ENCODE measurements at regions not wholly inside any gene's neighbourhood (a gene's known extent, or its start where the extent isn't known, plus 50 kb on each side); places are given as distances from the start of the nearest gene placed in this dataset.

DNA sequence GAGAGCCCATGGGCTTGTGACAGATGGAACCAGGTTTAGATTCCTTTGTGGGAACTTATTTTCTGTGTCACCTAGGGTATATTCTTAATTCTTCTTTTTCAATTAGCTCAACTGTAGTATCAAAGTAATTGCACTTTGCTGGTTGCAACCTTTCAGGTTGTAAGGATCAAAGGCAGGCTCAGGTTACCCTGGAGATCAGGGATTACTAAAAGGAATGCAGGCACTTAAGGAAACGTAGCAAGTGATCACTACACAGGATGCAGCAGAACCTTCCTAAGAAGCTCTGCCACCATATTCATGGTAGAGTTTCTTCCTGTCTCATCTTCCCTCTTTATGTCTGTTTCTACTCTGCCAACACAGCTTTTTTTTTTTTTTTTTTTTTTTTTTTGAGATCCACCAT lies 133.2 kb upstream of the JAG1 start:
- no peaks in the 10 kb centered on the region for H3K36me3 ChIP-seq (replicated peaks)

DNA sequence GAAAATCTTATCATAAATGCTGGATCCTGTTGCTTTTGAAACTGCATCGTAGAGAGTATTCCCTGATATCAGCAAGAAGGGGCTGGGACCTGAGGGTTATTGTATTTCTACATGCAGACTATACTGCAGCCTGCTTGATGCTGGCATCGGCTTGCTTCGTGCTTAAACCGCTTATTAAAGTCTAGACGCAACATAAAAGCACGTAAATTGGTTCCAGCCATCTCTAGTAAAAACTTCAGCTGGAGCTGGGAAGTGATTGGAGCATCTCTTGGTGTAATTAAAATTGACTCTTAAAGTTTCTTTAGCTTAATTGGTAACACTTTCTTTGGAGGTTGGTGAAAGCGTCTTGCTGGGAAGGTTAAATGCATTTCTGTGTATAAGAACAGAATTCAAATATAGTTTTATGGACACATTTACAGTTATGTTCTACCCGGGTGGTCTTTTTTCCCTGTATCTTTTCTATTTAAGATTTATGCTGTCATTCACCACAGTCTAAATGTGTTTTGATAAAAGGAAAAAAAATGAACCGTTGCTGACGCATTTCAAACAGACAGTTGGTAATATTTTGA lies 139.0 kb upstream of the JAG1 start:
- TF ChIP-seq, protein P1, sequence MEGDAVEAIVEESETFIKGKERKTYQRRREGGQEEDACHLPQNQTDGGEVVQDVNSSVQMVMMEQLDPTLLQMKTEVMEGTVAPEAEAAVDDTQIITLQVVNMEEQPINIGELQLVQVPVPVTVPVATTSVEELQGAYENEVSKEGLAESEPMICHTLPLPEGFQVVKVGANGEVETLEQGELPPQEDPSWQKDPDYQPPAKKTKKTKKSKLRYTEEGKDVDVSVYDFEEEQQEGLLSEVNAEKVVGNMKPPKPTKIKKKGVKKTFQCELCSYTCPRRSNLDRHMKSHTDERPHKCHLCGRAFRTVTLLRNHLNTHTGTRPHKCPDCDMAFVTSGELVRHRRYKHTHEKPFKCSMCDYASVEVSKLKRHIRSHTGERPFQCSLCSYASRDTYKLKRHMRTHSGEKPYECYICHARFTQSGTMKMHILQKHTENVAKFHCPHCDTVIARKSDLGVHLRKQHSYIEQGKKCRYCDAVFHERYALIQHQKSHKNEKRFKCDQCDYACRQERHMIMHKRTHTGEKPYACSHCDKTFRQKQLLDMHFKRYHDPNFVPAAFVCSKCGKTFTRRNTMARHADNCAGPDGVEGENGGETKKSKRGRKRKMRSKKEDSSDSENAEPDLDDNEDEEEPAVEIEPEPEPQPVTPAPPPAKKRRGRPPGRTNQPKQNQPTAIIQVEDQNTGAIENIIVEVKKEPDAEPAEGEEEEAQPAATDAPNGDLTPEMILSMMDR (IDR thresholded peaks at IDR 0.05; ENCODE audit: low read depth, low read length, missing control alignments), result no peak
- Histone ChIP-seq H3K27ac (no peak overlapping the region), H3K4me3 (ENCODE audit: low read depth, low read length) (no peak overlapping the region), H3K36me3 (replicated peaks) (no peaks in the 10 kb centered on the region), H3K27me3 (replicated peaks) (no peaks in the 10 kb centered on the region)
- no peak for DNase-seq
- in situ Hi-C loops (cut with HindIII; ENCODE audit: low pct_ligation_motif_present, low sequenced_read_pairs), result no loop called here

More for the DNA sequence above, 133.2 kb upstream of the JAG1 start:
- TF ChIP-seq, protein P1 (IDR thresholded peaks at IDR 0.05; ENCODE audit: low read depth, low read length, missing control alignments), result no peak
- no peak overlapping the region for H3K27ac ChIP-seq
- H3K4me3 ChIP-seq (ENCODE audit: low read depth, low read length), result no peak overlapping the region
- no peak for DNase-seq
- H3K27me3 ChIP-seq (replicated peaks), result no peaks in the 10 kb centered on the region
- in situ Hi-C loops (cut with HindIII; ENCODE audit: low pct_ligation_motif_present, low sequenced_read_pairs), result no loop called here

DNA sequence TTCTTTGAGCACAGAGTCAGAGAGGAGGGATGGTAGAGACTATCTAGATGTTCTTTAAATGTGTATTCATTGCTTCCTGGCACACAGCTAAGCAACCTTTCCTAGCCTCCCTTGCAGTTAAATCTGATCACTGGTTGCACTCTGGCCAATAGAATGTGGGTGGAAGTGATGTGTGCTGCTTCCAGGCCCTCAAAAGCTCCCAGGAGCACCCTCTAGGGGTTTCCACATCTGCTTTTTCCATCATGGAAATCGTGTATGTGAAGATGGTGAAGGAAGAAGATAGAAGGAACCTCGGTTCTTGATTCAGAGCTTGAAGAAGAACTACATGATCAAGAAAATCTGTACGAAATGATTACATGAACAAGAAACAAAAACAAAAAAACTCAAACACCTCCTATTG lies 149.8 kb upstream of the JAG1 start:
- in situ Hi-C loops (cut with HindIII; ENCODE audit: low pct_ligation_motif_present, low sequenced_read_pairs), result no loop called here
- Histone ChIP-seq H3K27ac (no peak overlapping the region), H3K4me3 (ENCODE audit: low read depth, low read length) (no peak overlapping the region), H3K27me3 (replicated peaks) (no peaks in the 10 kb centered on the region), H3K36me3 (replicated peaks) (no peaks in the 10 kb centered on the region)
- TF ChIP-seq, protein P1 (IDR thresholded peaks at IDR 0.05; ENCODE audit: low read depth, low read length, missing control alignments), result no peak
- DNase-seq, result no peak

DNA sequence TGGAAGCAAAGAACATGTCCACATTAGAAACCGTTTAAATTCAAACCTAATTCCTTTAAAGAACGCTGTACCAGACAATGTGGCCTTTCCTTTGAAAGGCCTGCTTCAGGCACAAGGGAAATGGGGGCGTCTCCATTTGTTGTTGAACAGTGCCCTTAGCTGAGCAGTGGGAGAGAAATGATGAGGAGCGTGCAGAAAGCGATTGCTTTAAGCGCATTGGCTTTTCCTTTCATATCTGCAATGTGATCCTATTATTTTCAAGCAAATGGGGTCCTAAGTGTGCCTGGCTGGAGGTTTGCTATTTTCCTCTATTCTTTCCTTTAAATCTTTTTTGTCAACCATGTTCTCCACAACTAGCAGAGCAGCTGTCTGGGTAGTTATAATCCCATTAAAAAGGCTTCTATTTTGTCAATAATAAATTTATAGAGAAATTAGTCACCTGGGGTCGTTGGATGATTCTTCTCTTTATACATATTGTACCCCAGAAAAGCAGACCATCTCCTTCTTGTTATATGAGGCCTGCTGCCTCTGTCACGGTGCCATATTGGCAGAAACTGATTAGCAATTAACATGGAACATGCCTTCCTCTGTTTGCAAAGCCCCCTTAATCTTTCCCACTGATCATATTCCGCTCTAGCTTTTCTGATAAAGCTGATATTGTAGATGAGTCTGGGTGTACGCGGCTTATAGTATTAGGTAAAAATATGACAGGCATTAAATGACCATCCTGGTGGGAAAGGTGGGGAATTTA lies 151.1 kb upstream of the JAG1 start:
- Histone ChIP-seq H3K36me3 (replicated peaks) (no peaks in the 10 kb centered on the region), H3K27ac (no peak overlapping the region), H3K4me3 (ENCODE audit: low read depth, low read length) (no peak overlapping the region), H3K27me3 (replicated peaks) (no peaks in the 10 kb centered on the region)
- TF ChIP-seq, protein P1 (IDR thresholded peaks at IDR 0.05; ENCODE audit: low read depth, low read length, missing control alignments), result no peak
- in situ Hi-C loops (cut with HindIII; ENCODE audit: low pct_ligation_motif_present, low sequenced_read_pairs), result no loop called here
- no peak for DNase-seq

DNA sequence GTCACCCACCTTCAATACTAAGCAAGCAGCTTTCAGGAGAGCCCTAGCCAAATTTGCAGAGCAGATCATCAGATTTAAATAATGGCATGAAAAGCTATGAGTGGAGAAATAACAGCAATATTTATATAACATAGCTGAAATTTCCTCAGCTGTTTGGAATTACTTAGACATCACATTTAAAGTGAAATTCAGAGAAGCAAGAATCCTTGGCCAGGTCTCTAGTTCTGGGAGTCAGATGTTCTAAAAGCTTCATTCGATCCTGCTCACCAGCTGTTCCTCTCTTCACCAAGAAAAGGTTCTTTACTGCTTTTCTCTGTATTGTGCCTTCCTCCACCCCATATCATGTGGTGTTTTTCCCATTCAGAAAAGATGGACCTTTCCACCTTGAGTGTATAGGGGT lies 152.3 kb upstream of the JAG1 start:
- in situ Hi-C loops (cut with HindIII; ENCODE audit: low pct_ligation_motif_present, low sequenced_read_pairs), result no loop called here
- TF ChIP-seq, protein P1 (IDR thresholded peaks at IDR 0.05; ENCODE audit: low read depth, low read length, missing control alignments), result no peak
- no peak overlapping the region for H3K4me3 ChIP-seq (ENCODE audit: low read depth, low read length)
- H3K27ac ChIP-seq, result no peak overlapping the region
- no peaks in the 10 kb centered on the region for H3K36me3 ChIP-seq (replicated peaks)
- H3K27me3 ChIP-seq (replicated peaks), result no peaks in the 10 kb centered on the region
- no peak for DNase-seq
